ENCODE measurements at regions not wholly inside any gene's neighbourhood (a gene's known extent, or its start where the extent isn't known, plus 50 kb on each side); places are given as distances from the start of the nearest gene placed in this dataset.

DNA sequence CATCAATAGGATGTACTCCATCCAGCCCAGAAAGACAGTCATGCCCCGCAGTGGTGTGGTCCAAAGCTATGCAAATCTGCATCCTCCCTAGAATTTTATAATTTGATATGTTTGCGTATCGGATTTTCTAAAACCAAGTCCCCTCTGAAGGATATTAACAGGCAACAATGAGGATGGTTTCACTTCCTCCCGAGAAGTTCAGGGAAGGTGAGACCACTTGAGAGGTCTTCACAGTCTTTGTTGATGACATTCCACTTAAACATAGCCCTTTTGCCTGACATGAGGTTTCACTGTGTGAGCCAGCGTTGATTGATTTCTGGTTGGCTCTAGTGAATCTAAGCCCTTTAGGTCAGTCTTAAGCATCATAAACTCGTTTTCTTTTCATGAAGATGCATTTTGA is 276.1 kb downstream of the NR2F2 start:
- Histone ChIP-seq H3K27ac (ENCODE audit: low read depth, low read length) (no peak overlapping the region), H3K36me3 (ENCODE audit: control insufficient read depth, insufficient read depth, low read length) (no peaks in the 10 kb centered on the region), H3K9ac (ENCODE audit: low read length) (no peak overlapping the region), H3K27me3 (ENCODE audit: control insufficient read depth, insufficient read depth, low read length) (no peaks in the 10 kb centered on the region), H3K4me3 (ENCODE audit: low read depth, low read length) (no peak overlapping the region), H3K4me1 (ENCODE audit: control insufficient read depth, insufficient read depth, low read length) (no peaks in the 10 kb centered on the region), H3K9me3 (ENCODE audit: control insufficient read depth, insufficient read depth, low read depth, low read length) (no peaks in the 10 kb centered on the region)

DNA sequence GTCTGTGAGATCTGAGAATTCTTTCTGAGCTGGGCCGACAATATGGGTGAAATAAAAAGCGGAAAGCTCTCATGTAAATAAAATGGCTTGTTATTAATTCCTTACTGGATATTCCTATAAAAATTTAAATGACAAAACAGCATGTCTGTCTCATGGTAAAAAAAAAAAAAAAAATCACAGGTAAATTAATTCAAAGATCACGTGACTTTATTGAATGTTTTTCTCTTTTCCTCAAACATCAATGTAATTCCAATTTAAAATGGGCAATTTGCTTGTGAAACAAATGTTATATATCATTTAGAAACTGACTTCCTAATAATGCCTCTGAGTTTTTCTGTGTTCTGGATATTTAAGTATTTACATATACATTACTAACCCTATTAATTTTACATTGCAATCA is 280.3 kb downstream of the NR2F2 start:
- Histone ChIP-seq H3K4me1 (ENCODE audit: control insufficient read depth, insufficient read depth, low read length) (no peaks in the 10 kb centered on the region), H3K36me3 (ENCODE audit: control insufficient read depth, insufficient read depth, low read length) (no peaks in the 10 kb centered on the region), H3K9ac (ENCODE audit: low read length) (no peak overlapping the region), H3K27ac (ENCODE audit: low read depth, low read length) (no peak overlapping the region), H3K27me3 (ENCODE audit: control insufficient read depth, insufficient read depth, low read length) (no peaks in the 10 kb centered on the region), H3K9me3 (ENCODE audit: control insufficient read depth, insufficient read depth, low read depth, low read length) (peaks cover 9% of the 10 kb centered on the region), H3K4me3 (ENCODE audit: low read depth, low read length) (no peak overlapping the region)

DNA sequence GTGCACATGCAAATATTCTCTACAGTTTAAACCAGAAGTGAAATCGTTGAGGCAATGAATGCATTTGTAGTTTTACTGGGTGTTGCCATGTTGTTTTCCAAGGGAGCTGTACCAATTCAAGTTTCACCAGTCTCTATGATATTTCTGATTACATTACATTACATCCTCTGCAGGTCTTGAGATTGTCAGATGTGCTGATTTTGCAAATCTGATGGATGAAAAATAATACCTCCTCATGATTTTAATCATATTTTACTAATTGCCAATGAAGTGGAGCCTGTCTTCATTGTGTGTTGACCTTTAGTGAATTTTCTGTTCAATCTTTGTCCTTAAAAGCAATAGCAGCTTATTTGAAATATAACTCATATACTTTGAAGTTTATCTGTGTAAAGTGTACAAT is 282.4 kb downstream of the NR2F2 start:
- no peak overlapping the region for H3K27ac ChIP-seq (ENCODE audit: low read depth, low read length)
- no peak overlapping the region for H3K9ac ChIP-seq (ENCODE audit: low read length)
- H3K9me3 ChIP-seq (ENCODE audit: control insufficient read depth, insufficient read depth, low read depth, low read length) = peaks cover 9% of the 10 kb centered on the region
- no peaks in the 10 kb centered on the region for H3K36me3 ChIP-seq (ENCODE audit: control insufficient read depth, insufficient read depth, low read length)
- H3K4me1 ChIP-seq (ENCODE audit: control insufficient read depth, insufficient read depth, low read length) = no peaks in the 10 kb centered on the region
- no peak overlapping the region for H3K4me3 ChIP-seq (ENCODE audit: low read depth, low read length)
- no peaks in the 10 kb centered on the region for H3K27me3 ChIP-seq (ENCODE audit: control insufficient read depth, insufficient read depth, low read length)

DNA sequence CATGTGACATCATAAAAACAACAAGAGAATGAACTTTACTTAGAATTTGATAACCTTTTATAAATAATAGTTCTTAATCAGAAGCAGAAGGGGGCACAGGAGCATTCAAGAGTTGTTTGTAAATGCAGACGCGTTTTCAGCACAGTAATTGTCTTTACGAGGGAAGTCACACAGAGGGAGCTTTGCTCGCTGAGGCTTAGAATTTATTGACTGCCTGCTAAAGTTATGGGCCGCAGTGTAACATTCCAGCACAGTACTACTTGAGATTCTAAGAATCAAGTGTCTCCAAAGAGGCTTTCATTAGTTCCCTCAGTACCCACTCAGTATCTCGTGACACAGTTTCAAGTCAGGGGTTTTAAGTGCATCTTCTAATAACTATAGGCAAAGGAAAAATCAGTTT is 288.7 kb downstream of the NR2F2 start:
- Histone ChIP-seq H3K27ac (ENCODE audit: low read depth, low read length) (no peak overlapping the region), H3K36me3 (ENCODE audit: control insufficient read depth, insufficient read depth, low read length) (no peaks in the 10 kb centered on the region), H3K9me3 (ENCODE audit: control insufficient read depth, insufficient read depth, low read depth, low read length) (no peaks in the 10 kb centered on the region), H3K4me3 (ENCODE audit: low read depth, low read length) (no peak overlapping the region), H3K9ac (ENCODE audit: low read length) (no peak overlapping the region), H3K4me1 (ENCODE audit: control insufficient read depth, insufficient read depth, low read length) (peaks cover 10% of the 10 kb centered on the region), H3K27me3 (ENCODE audit: control insufficient read depth, insufficient read depth, low read length) (no peaks in the 10 kb centered on the region)

DNA sequence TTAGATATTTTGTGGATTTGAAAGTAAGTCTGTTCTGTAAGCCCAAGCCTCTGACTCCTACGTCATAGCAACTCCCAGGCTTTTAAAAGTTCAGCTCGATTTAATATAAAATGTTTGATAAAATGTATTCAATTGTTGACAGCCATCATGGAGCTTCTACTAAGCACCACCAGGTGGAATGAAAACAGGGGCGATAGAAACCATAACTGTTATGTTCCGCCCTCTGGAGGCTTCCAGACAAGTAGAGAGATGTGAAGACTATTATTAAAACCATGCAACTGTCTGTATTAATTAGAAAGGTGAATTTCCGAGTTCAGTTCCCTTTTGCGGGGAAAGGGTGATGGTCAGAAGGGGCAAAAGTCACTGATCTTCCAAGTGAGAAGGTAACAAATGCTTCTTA is 292.2 kb downstream of the NR2F2 start:
- Histone ChIP-seq H3K9me3 (ENCODE audit: control insufficient read depth, insufficient read depth, low read depth, low read length) (no peaks in the 10 kb centered on the region), H3K9ac (ENCODE audit: low read length) (no peak overlapping the region), H3K4me1 (ENCODE audit: control insufficient read depth, insufficient read depth, low read length) (peaks cover 10% of the 10 kb centered on the region), H3K4me3 (ENCODE audit: low read depth, low read length) (no peak overlapping the region), H3K27ac (ENCODE audit: low read depth, low read length) (no peak overlapping the region), H3K36me3 (ENCODE audit: control insufficient read depth, insufficient read depth, low read length) (no peaks in the 10 kb centered on the region), H3K27me3 (ENCODE audit: control insufficient read depth, insufficient read depth, low read length) (no peaks in the 10 kb centered on the region)

DNA sequence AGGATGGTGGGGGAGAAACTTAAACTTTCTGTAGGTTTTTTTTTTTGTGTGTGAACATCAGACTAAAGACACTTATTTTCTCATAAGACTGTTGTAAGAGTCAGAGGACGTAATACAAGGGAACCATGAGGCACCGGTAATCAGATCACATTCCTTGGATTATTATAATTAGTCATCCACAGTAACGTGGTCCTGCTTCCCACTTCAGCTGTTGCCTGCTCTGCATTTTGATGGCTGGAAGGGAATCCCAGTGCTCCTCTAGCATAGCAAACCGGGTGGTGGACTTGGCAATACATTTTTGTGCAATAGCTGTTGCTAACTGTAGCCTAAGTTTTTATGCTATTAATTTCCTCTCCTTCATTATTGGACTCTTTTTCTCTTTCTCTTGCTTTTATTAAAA is 294.8 kb downstream of the NR2F2 start:
- H3K4me1 ChIP-seq (ENCODE audit: control insufficient read depth, insufficient read depth, low read length) = no peaks in the 10 kb centered on the region; the same call in 1 of the 2 replicates
- H3K27ac ChIP-seq (ENCODE audit: low read depth, low read length) = no peak overlapping the region
- no peaks in the 10 kb centered on the region for H3K9me3 ChIP-seq (ENCODE audit: control insufficient read depth, insufficient read depth, low read depth, low read length)

DNA sequence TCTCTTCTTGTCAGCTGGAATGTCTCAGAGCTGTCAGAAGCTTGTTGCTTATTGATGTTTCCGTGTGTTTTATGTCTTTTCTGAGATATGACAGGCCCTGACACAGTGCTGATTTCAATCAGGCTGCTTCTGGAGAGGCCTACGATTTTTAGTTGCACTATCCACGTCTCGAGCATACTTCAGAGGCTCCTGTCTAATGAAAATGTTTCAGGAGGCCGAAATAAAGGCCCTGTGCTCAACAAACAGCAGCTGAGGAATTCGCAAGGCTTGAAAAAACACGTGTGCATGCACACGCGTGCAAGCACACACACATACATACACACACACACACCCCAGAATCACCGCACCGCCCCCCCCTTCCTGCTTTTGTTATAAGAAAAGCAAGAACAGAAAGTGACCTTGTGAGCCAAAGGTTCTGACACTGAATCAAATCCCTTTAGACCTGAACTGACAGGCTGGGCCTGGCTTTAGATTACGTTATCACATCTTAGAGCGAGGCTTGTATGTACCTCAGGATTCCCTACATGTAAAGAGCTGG is 296.6 kb downstream of the NR2F2 start:
- H3K27ac ChIP-seq (ENCODE audit: low read depth, low read length) = no peak overlapping the region
- no peaks in the 10 kb centered on the region; the same call in 1 of the 2 replicates for H3K4me1 ChIP-seq (ENCODE audit: control insufficient read depth, insufficient read depth, low read length)
- H3K4me3 ChIP-seq (ENCODE audit: low read depth, low read length) = no peak overlapping the region
- H3K9ac ChIP-seq (ENCODE audit: low read length) = no peak overlapping the region
- H3K36me3 ChIP-seq (ENCODE audit: control insufficient read depth, insufficient read depth, low read length) = no peaks in the 10 kb centered on the region
- no peaks in the 10 kb centered on the region for H3K9me3 ChIP-seq (ENCODE audit: control insufficient read depth, insufficient read depth, low read depth, low read length)
- no peaks in the 10 kb centered on the region for H3K27me3 ChIP-seq (ENCODE audit: control insufficient read depth, insufficient read depth, low read length)

More for the DNA sequence above, 294.8 kb downstream of the NR2F2 start:
- H3K4me3 ChIP-seq (ENCODE audit: low read depth, low read length) = no peak overlapping the region
- no peak overlapping the region for H3K9ac ChIP-seq (ENCODE audit: low read length)
- no peaks in the 10 kb centered on the region for H3K27me3 ChIP-seq (ENCODE audit: control insufficient read depth, insufficient read depth, low read length)
- H3K36me3 ChIP-seq (ENCODE audit: control insufficient read depth, insufficient read depth, low read length) = no peaks in the 10 kb centered on the region

DNA sequence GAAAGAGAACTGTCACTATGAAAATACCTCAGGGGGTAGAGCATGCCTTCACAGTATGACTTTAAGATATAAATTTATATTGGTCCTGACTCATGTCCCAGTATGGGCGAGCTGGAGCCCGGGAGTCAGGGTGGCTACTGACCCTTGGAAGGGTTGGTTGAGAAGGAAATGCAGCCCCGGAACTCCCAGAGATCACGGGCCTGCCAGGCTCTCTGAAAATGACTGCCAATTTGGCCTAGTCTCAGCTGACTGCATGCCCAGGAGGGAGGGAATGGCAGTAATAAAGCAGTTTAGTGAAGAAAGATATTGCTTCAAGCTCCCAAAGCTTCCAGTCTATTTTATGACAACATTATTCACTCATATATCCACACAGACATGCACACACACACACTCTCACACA is 299.0 kb downstream of the NR2F2 start:
- no peaks in the 10 kb centered on the region for H3K27me3 ChIP-seq (ENCODE audit: control insufficient read depth, insufficient read depth, low read length)
- no peak overlapping the region for H3K27ac ChIP-seq (ENCODE audit: low read depth, low read length)
- no peaks in the 10 kb centered on the region; the same call in 1 of the 2 replicates for H3K4me1 ChIP-seq (ENCODE audit: control insufficient read depth, insufficient read depth, low read length)
- H3K9me3 ChIP-seq (ENCODE audit: control insufficient read depth, insufficient read depth, low read depth, low read length) = no peaks in the 10 kb centered on the region
- no peak overlapping the region for H3K9ac ChIP-seq (ENCODE audit: low read length)
- H3K4me3 ChIP-seq (ENCODE audit: low read depth, low read length) = no peak overlapping the region
- H3K36me3 ChIP-seq (ENCODE audit: control insufficient read depth, insufficient read depth, low read length) = no peaks in the 10 kb centered on the region

DNA sequence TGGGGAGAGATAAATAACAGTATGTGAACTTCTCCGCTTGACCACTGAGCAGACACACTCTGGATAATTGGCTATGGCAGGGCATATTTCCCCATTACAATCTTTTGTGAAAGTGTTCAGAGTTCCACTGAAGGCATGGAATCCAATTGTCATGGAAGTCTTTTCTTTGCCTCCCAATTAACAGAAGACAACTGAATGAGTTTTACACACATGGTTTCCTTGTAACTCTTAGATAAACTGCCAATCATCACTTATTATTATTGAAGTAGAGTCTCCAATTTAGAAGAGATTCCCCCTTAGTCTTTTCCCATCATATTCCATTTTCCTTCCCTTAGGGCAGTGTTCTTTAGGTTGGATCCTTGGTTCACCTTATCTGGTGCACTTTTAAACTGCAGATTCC is 308.3 kb downstream of the NR2F2 start:
- Histone ChIP-seq H3K27me3 (ENCODE audit: control insufficient read depth, insufficient read depth, low read length) (no peaks in the 10 kb centered on the region), H3K9me3 (ENCODE audit: control insufficient read depth, insufficient read depth, low read depth, low read length) (no peaks in the 10 kb centered on the region; the same call in 1 of the 2 replicates), H3K36me3 (ENCODE audit: control insufficient read depth, insufficient read depth, low read length) (no peaks in the 10 kb centered on the region), H3K27ac (ENCODE audit: low read depth, low read length) (no peak overlapping the region), H3K9ac (ENCODE audit: low read length) (no peak overlapping the region), H3K4me3 (ENCODE audit: low read depth, low read length) (no peak overlapping the region), H3K4me1 (ENCODE audit: control insufficient read depth, insufficient read depth, low read length) (no peaks in the 10 kb centered on the region)

DNA sequence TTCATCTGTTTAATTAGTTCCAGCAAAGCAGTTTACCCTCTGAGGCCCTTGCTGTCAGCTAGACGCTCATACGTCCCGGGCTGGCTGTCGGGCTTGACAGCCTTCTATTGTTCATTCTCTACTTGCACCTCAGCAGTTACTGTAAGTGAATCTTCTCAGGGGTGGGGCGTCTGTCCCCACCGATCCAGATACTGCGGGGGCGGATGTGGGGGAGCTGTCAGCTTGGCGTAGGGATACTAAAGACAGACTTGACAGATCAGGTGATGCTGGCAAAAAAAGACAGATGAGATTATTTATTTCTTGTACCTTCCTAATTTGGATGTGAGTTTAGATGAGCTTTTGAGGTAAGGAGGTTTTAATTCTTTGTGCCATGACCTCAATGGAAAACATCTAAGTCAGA is 315.3 kb downstream of the NR2F2 start:
- Histone ChIP-seq H3K27ac (ENCODE audit: low read depth, low read length) (no peak overlapping the region), H3K9me3 (ENCODE audit: control insufficient read depth, insufficient read depth, low read depth, low read length) (no peaks in the 10 kb centered on the region; the same call in 1 of the 2 replicates), H3K9ac (ENCODE audit: low read length) (no peak overlapping the region), H3K4me1 (ENCODE audit: control insufficient read depth, insufficient read depth, low read length) (no peaks in the 10 kb centered on the region), H3K4me3 (ENCODE audit: low read depth, low read length) (no peak overlapping the region), H3K27me3 (ENCODE audit: control insufficient read depth, insufficient read depth, low read length) (no peaks in the 10 kb centered on the region), H3K36me3 (ENCODE audit: control insufficient read depth, insufficient read depth, low read length) (no peaks in the 10 kb centered on the region)

DNA sequence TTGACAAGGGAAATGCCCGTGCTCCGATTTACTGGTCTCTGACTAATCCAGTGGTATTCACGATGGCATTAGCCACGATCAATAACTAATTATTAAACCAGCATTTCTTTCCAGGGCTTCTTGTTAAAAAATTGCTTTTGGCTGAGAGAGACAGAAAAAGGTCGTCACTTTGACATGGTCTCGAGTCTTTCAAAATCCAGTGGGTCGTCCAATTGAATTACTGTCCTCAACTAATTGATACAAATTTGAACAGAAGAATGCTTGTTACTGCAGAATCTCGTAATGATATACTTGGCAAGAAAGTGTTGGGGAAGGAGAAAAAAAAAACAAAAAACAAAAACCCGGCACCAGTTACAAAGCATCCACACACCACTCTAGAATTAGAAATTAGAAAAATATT is 318.4 kb downstream of the NR2F2 start:
- Histone ChIP-seq H3K9me3 (ENCODE audit: control insufficient read depth, insufficient read depth, low read depth, low read length) (no peaks in the 10 kb centered on the region), H3K27ac (ENCODE audit: low read depth, low read length) (no peak overlapping the region), H3K4me1 (ENCODE audit: control insufficient read depth, insufficient read depth, low read length) (no peaks in the 10 kb centered on the region), H3K36me3 (ENCODE audit: control insufficient read depth, insufficient read depth, low read length) (no peaks in the 10 kb centered on the region), H3K9ac (ENCODE audit: low read length) (no peak overlapping the region), H3K27me3 (ENCODE audit: control insufficient read depth, insufficient read depth, low read length) (no peaks in the 10 kb centered on the region), H3K4me3 (ENCODE audit: low read depth, low read length) (no peak overlapping the region)

DNA sequence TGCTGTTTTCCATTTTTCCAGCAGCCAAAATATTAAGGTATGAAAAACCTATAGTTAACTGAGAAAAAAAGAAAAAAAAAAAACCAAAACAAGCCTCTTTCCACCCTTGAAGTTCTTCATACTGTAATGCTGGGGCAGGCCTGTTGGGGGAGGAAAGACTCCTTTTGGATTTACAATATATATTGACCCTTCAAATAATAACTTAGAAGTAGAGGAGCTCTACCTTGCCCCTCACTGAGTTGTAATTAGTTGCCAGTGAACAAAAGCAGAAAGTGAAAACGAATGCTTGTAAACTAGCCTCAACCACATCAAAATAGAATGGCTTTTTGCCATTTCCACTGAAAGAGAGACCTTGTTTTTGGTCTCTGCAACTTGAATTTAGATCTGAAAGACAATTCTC is 326.6 kb downstream of the NR2F2 start:
- Histone ChIP-seq H3K4me3 (ENCODE audit: low read depth, low read length) (no peak overlapping the region), H3K27me3 (ENCODE audit: control insufficient read depth, insufficient read depth, low read length) (no peaks in the 10 kb centered on the region), H3K9me3 (ENCODE audit: control insufficient read depth, insufficient read depth, low read depth, low read length) (no peaks in the 10 kb centered on the region), H3K36me3 (ENCODE audit: control insufficient read depth, insufficient read depth, low read length) (no peaks in the 10 kb centered on the region), H3K27ac (ENCODE audit: low read depth, low read length) (no peak overlapping the region), H3K9ac (ENCODE audit: low read length) (no peak overlapping the region), H3K4me1 (ENCODE audit: control insufficient read depth, insufficient read depth, low read length) (no peaks in the 10 kb centered on the region)
